GM12878 (cell line): ENCODE measurements at regions not wholly inside any gene's neighbourhood (a gene's known extent, or its start where the extent isn't known, plus 50 kb on each side); places are given as distances from the start of the nearest gene placed in this dataset.

Source experiments
- ATAC-seq: fragments of 200-7000 bp; cut with Tn5 transposase; 3 replicates; pipeline ENCODE4 v1.9.1; 2020; ENCODE audit warnings: mild to moderate bottlenecking, moderate library complexity
- BruUV-seq: library from RNA; stranded (reverse); fragments of 400-500 nt; replicated peaks from 2 replicates; lab custom pipeline; 2021; lab: Mats Ljungman, UMichigan
- CTCF ChIA-PET: fragments of 300-600 bp; sonication (Branson Sonifier 250); formaldehyde crosslinking; extraction: SDS; loops from one replicate; lab custom pipeline; 2021; ENCODE audit warnings: inconsistent platforms; lab: Yijun Ruan, JAX
- POLR2A ChIA-PET: fragments of 350-600 bp; formaldehyde crosslinking; extraction: SDS; loops from one replicate; lab custom pipeline; 2021; ENCODE audit warnings: inconsistent platforms; lab: Charles Lee
- RAD21 ChIA-PET: fragments of 300-600 bp; sonication (Branson Sonifier 250); formaldehyde crosslinking; loops from one replicate; lab custom pipeline; 2023; ENCODE audit warnings: antibody characterized with exemption; ENCODE audit not compliant: unreplicated experiment; lab: Charles Lee
- SMC1A ChIA-PET: fragments of 300-600 bp; sonication (Branson Sonifier 250); formaldehyde crosslinking; loops from one replicate; lab custom pipeline; 2023; ENCODE audit not compliant: unreplicated experiment, uncharacterized antibody; lab: Charles Lee
- DNase-seq: peaks from one replicate; pipeline ENCODE4 v3.0.0-alpha.2; 2011; ENCODE audit warnings: low read depth, low spot score
- FAIRE-seq: peaks from 3 replicates; lab custom pipeline; 2011; peaks lifted over from hg19 to GRCh38; lab: Jason Lieb, UNC
- H2AFZ ChIP-seq: 2 replicates; pipeline ENCODE4 v1.6.0; 2011; ENCODE audit warnings: low read depth, low read length, control low read depth; ENCODE audit not compliant: control insufficient read depth
- H3K27ac ChIP-seq: 2 replicates; pipeline ENCODE4 v1.5.1; 2011; ENCODE audit warnings: control low read depth; ENCODE audit not compliant: control insufficient read depth, insufficient read depth
- H3K27me3 ChIP-seq, 2 experiments: replicated peaks in 1 of 2; 2 replicates each; pipeline versions ENCODE4 v1.6.0 to v1.6.1; 2011; ENCODE audit warnings: low read length in 1 of 2; ENCODE audit not compliant: control insufficient read depth in 2 of 2, insufficient read depth in 2 of 2
- H3K36me3 ChIP-seq, 2 experiments: 2 replicates each; pipeline ENCODE4 v1.5.1; 2011; ENCODE audit warnings: low read length in 1 of 2; ENCODE audit not compliant: control insufficient read depth in 2 of 2, insufficient read depth in 2 of 2
- H3K4me1 ChIP-seq: 2 replicates; pipeline ENCODE4 v1.6.1; 2011; ENCODE audit warnings: mild to moderate bottlenecking, low read length, moderate library complexity, mixed read lengths; ENCODE audit not compliant: control insufficient read depth, insufficient read depth
- H3K4me2 ChIP-seq: 2 replicates; pipeline ENCODE4 v1.6.0; 2011; ENCODE audit warnings: control low read depth; ENCODE audit not compliant: control insufficient read depth, insufficient read depth
- H3K4me3 ChIP-seq: fragments of 200-600 bp; sonication (generic); 2 replicates; pipeline ENCODE4 v1.5.1; 2016
- H3K79me2 ChIP-seq: 2 replicates; pipeline ENCODE4 v1.6.0; 2011; ENCODE audit warnings: low read length; ENCODE audit not compliant: control insufficient read depth, insufficient read depth
- H3K9ac ChIP-seq: 2 replicates; pipeline ENCODE4 v1.8.0; 2011; ENCODE audit warnings: low read length, control low read depth, mixed read lengths; ENCODE audit not compliant: control insufficient read depth, insufficient read depth
- H3K9me3 ChIP-seq: replicated peaks from 3 replicates; pipeline ENCODE4 v1.5.1; 2011; ENCODE audit warnings: mild to moderate bottlenecking, low read length; ENCODE audit not compliant: control insufficient read depth, insufficient read depth
- H4K20me1 ChIP-seq: 2 replicates; pipeline ENCODE4 v1.6.0; 2011; ENCODE audit not compliant: control insufficient read depth, insufficient read depth
- CBFB ChIP-seq: IDR thresholded peaks from 2 replicates; pipeline ENCODE4 v1.6.1; 2016; ENCODE audit warnings: antibody characterized with exemption, low read depth
- CBX5 ChIP-seq: sonication (generic); IDR thresholded peaks from 2 replicates; pipeline ENCODE4 v1.6.1; 2016; ENCODE audit warnings: low read depth, moderate library complexity, mild to moderate bottlenecking, inconsistent platforms
- ETV6 ChIP-seq, 2 experiments: fragments of 450-650 bp in 1 of 2; IDR thresholded peaks in 1 of 2; conservative IDR thresholded peaks in 1 of 2; 2 replicates each; pipeline ENCODE4 v1.6.1; 2014; ENCODE audit warnings: antibody characterized with exemption in 1 of 2, borderline replicate concordance in 1 of 2, low read depth in 1 of 2, mild to moderate bottlenecking in 1 of 2, moderate library complexity in 1 of 2
- GABPA ChIP-seq: IDR thresholded peaks from 2 replicates; pipeline ENCODE4 v1.6.1; 2014; ENCODE audit warnings: antibody characterized with exemption, low read depth, mild to moderate bottlenecking, inconsistent platforms
- HDGF ChIP-seq: fragments of 450-650 bp; IDR thresholded peaks from 2 replicates; pipeline ENCODE4 v1.6.1; 2016; ENCODE audit warnings: antibody characterized with exemption
- NFYA ChIP-seq: IDR thresholded peaks from 2 replicates; pipeline ENCODE4 v1.6.1; 2011; ENCODE audit warnings: low read depth, mild to moderate bottlenecking, low read length, improper control_type of control experiment, borderline replicate concordance
- NFYB ChIP-seq: IDR thresholded peaks from 2 replicates; pipeline ENCODE4 v1.6.1; 2011; ENCODE audit warnings: low read depth, mild to moderate bottlenecking, low read length, improper control_type of control experiment, moderate library complexity; ENCODE audit not compliant: insufficient read depth
- NR2C1 ChIP-seq: fragments of 450-650 bp; IDR thresholded peaks from 2 replicates; pipeline ENCODE4 v1.6.1; 2017; ENCODE audit warnings: antibody characterized with exemption, mild to moderate bottlenecking, moderate library complexity
- SMARCA5 ChIP-seq: fragments of 450-650 bp; IDR thresholded peaks from 2 replicates; pipeline ENCODE4 v1.6.1; 2017; ENCODE audit warnings: mild to moderate bottlenecking
- YBX1 ChIP-seq: fragments of 450-650 bp; IDR thresholded peaks from 2 replicates; pipeline ENCODE4 v1.6.1; 2016; ENCODE audit warnings: antibody characterized with exemption
- ZNF24 ChIP-seq: fragments of 450-650 bp; IDR thresholded peaks from 2 replicates; pipeline ENCODE4 v1.6.1; 2017; ENCODE audit warnings: antibody characterized with exemption, mild to moderate bottlenecking
- WGBS: methylation state at CpG from one replicate; pipeline ENCODE4 v1.1.6; 2016; ENCODE audit warnings: low lambda C conversion rate; ENCODE audit not compliant: insufficient replicate concordance, insufficient coverage; ENCODE audit errors: missing lambda C conversion rate; 5-methylcytosine and 5-hydroxymethylcytosine counted together
- in situ Hi-C: fragments of 300-500 bp; cut with MboI; formaldehyde crosslinking; loops from 9 replicates; pipeline ENCODE4 v1.14.3; 2018; ENCODE audit warnings: mixed read lengths
- intact Hi-C: fragments of 100-400 bp; cut with micrococcal nuclease; formaldehyde crosslinking; loops from one replicate; pipeline ENCODE4 v1.14.2; 2022; ENCODE audit not compliant: unreplicated experiment
- TF ChIP-seq, protein P1 (sequence below): fragments of 450-650 bp; IDR thresholded peaks from 2 replicates; pipeline ENCODE4 v1.6.1; 2017; ENCODE audit warnings: mild to moderate bottlenecking, low read depth, inconsistent platforms; ENCODE audit not compliant: poor library complexity, severe bottlenecking
- TF ChIP-seq, protein P2 (sequence below): fragments of 150-350 bp; IDR thresholded peaks from 2 replicates; pipeline ENCODE4 v1.6.1; 2016; ENCODE audit warnings: low read depth, low read length
- TF ChIP-seq, protein P3 (sequence below): fragments of 450-650 bp; formaldehyde crosslinking; IDR thresholded peaks from 2 replicates; pipeline ENCODE4 v1.4.0; 2020; ENCODE audit warnings: mild to moderate bottlenecking, moderate library complexity

DNA sequence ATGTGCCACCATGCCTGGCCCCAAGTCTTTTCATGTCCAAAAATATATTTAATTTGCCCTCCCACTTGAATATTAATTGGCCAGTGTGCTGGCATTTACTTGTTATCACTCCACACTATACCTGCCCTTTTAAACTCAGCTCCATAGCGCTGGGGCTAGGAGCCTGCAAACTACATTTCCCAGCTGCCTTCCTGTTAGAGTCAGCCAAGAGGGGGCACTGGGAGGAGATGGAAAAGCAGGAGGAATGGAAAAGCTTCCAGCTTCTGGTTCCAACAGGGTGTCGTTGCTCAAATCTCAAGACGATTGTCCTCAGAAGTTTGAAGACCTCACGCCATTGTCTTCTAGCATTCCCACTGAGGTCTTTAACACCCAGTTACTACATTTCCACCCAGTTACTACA, 315.5 kb downstream of the BCOR start (continued):
- TF ChIP-seq, protein P1, sequence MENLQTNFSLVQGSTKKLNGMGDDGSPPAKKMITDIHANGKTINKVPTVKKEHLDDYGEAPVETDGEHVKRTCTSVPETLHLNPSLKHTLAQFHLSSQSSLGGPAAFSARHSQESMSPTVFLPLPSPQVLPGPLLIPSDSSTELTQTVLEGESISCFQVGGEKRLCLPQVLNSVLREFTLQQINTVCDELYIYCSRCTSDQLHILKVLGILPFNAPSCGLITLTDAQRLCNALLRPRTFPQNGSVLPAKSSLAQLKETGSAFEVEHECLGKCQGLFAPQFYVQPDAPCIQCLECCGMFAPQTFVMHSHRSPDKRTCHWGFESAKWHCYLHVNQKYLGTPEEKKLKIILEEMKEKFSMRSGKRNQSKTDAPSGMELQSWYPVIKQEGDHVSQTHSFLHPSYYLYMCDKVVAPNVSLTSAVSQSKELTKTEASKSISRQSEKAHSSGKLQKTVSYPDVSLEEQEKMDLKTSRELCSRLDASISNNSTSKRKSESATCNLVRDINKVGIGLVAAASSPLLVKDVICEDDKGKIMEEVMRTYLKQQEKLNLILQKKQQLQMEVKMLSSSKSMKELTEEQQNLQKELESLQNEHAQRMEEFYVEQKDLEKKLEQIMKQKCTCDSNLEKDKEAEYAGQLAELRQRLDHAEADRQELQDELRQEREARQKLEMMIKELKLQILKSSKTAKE = no peak
- TF ChIP-seq NR2C1 = no peak
- TF ChIP-seq ETV6 (conservative IDR thresholded peaks at IDR 0.05 in 1 of 2, IDR thresholded peaks at IDR 0.05 in 1 of 2; ENCODE audit: borderline replicate concordance in 1 of 2, low read depth in 1 of 2) = no peak
- TF ChIP-seq NFYB = no peak
- TF ChIP-seq SMARCA5 = no peak
- TF ChIP-seq, protein P2, sequence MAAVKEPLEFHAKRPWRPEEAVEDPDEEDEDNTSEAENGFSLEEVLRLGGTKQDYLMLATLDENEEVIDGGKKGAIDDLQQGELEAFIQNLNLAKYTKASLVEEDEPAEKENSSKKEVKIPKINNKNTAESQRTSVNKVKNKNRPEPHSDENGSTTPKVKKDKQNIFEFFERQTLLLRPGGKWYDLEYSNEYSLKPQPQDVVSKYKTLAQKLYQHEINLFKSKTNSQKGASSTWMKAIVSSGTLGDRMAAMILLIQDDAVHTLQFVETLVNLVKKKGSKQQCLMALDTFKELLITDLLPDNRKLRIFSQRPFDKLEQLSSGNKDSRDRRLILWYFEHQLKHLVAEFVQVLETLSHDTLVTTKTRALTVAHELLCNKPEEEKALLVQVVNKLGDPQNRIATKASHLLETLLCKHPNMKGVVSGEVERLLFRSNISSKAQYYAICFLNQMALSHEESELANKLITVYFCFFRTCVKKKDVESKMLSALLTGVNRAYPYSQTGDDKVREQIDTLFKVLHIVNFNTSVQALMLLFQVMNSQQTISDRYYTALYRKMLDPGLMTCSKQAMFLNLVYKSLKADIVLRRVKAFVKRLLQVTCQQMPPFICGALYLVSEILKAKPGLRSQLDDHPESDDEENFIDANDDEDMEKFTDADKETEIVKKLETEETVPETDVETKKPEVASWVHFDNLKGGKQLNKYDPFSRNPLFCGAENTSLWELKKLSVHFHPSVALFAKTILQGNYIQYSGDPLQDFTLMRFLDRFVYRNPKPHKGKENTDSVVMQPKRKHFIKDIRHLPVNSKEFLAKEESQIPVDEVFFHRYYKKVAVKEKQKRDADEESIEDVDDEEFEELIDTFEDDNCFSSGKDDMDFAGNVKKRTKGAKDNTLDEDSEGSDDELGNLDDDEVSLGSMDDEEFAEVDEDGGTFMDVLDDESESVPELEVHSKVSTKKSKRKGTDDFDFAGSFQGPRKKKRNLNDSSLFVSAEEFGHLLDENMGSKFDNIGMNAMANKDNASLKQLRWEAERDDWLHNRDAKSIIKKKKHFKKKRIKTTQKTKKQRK = no peak
- TF ChIP-seq YBX1 = no peak

DNA sequence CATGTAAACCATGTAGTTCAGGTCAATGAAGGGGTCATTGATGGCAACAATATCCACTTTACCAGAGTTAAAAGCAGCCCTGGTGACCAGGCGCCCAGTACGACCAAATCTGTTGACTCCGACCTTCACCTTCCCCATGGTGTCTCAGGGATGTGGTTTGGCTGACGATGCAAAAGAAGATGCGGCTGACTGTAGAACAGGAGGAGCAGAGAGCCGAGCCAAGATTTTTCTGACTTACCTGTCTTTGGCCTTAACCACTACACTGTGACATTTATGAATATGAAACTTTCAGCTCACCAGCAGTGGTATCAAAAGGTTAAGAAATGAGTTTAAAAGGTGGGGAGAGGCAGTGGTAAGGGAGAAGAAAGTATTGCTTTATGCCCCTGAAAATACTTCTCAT, 309.8 kb downstream of the BCOR start:
- no peak overlapping the region for H2AFZ ChIP-seq
- no peaks in the 10 kb centered on the region for H3K36me3 ChIP-seq
- H3K9ac ChIP-seq = no peak overlapping the region
- CTCF ChIA-PET = no interaction called here
- H3K79me2 ChIP-seq = no peaks in the 10 kb centered on the region
- H3K4me1 ChIP-seq = no peaks in the 10 kb centered on the region
- in situ Hi-C loops = no loop called here
- H3K27me3 ChIP-seq = no peaks in the 10 kb centered on the region; a peak in 2 of 4 replicates
- SMC1A ChIA-PET = no interaction called here
- no peak overlapping the region for H3K27ac ChIP-seq
- no peak for ATAC-seq
- intact Hi-C loops = no loop called here
- BruUV-seq = no TSS peak
- no peak overlapping the region for H3K4me2 ChIP-seq
- DNase-seq = no peak
- POLR2A ChIA-PET = no interaction called here
- no peaks in the 10 kb centered on the region for H4K20me1 ChIP-seq
- TF ChIP-seq ETV6 (conservative IDR thresholded peaks at IDR 0.05 in 1 of 2, IDR thresholded peaks at IDR 0.05 in 1 of 2; ENCODE audit: borderline replicate concordance in 1 of 2, low read depth in 1 of 2) (no peak), CBFB (no peak), NFYA (no peak), HDGF (no peak), ZNF24 (no peak), GABPA (no peak), CBX5 (no peak)
- TF ChIP-seq, protein P3, sequence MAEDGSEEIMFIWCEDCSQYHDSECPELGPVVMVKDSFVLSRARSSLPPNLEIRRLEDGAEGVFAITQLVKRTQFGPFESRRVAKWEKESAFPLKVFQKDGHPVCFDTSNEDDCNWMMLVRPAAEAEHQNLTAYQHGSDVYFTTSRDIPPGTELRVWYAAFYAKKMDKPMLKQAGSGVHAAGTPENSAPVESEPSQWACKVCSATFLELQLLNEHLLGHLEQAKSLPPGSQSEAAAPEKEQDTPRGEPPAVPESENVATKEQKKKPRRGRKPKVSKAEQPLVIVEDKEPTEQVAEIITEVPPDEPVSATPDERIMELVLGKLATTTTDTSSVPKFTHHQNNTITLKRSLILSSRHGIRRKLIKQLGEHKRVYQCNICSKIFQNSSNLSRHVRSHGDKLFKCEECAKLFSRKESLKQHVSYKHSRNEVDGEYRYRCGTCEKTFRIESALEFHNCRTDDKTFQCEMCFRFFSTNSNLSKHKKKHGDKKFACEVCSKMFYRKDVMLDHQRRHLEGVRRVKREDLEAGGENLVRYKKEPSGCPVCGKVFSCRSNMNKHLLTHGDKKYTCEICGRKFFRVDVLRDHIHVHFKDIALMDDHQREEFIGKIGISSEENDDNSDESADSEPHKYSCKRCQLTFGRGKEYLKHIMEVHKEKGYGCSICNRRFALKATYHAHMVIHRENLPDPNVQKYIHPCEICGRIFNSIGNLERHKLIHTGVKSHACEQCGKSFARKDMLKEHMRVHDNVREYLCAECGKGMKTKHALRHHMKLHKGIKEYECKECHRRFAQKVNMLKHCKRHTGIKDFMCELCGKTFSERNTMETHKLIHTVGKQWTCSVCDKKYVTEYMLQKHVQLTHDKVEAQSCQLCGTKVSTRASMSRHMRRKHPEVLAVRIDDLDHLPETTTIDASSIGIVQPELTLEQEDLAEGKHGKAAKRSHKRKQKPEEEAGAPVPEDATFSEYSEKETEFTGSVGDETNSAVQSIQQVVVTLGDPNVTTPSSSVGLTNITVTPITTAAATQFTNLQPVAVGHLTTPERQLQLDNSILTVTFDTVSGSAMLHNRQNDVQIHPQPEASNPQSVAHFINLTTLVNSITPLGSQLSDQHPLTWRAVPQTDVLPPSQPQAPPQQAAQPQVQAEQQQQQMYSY (CRISPR knock-in tag) = no peak
- FAIRE-seq = no peak
- RAD21 ChIA-PET = no interaction called here
- no peak overlapping the region for H3K4me3 ChIP-seq
- 52% methylated on average over 6 of the region's 6 CpGs for WGBS
- no peaks in the 10 kb centered on the region for H3K9me3 ChIP-seq
